PFSK-1 (cell line): ENCODE measurements at regions not wholly inside any gene's neighbourhood (a gene's known extent, or its start where the extent isn't known, plus 50 kb on each side); places are given as distances from the start of the nearest gene placed in this dataset.

Experiments
- FOXP2 ChIP-seq: optimal IDR thresholded peaks from 2 replicates; pipeline ENCODE3; 2011; ENCODE audit warnings: borderline replicate concordance, control low read depth, inconsistent platforms; ENCODE audit not compliant: insufficient read depth; ENCODE audit errors: extremely low read length, extremely low read depth
- POLR2AphosphoS5 ChIP-seq: IDR thresholded peaks from 2 replicates; pipeline ENCODE4 v1.6.1; 2012; ENCODE audit warnings: low read depth, mild to moderate bottlenecking, control low read depth, low read length, moderate library complexity
- SIN3A ChIP-seq: IDR thresholded peaks from 2 replicates; pipeline ENCODE4 v1.6.1; 2012; ENCODE audit warnings: mild to moderate bottlenecking, low read length, moderate library complexity, borderline replicate concordance; ENCODE audit not compliant: insufficient read depth
- TAF1 ChIP-seq: IDR thresholded peaks from 2 replicates; pipeline ENCODE4 v1.6.1; 2012; ENCODE audit warnings: low read length, control low read depth, borderline replicate concordance; ENCODE audit not compliant: insufficient read depth
- TF ChIP-seq, protein P1 (sequence below), 2 experiments: IDR thresholded peaks; 2 replicates each; pipeline versions ENCODE4 v1.6.1 to v1.8.0; 2011 to 2012; ENCODE audit warnings: low read depth in 2 of 2, low read length in 2 of 2, control low read depth in 1 of 2, inconsistent platforms in 1 of 2, mild to moderate bottlenecking in 1 of 2, moderate library complexity in 1 of 2; ENCODE audit not compliant: insufficient read depth in 1 of 2

DNA sequence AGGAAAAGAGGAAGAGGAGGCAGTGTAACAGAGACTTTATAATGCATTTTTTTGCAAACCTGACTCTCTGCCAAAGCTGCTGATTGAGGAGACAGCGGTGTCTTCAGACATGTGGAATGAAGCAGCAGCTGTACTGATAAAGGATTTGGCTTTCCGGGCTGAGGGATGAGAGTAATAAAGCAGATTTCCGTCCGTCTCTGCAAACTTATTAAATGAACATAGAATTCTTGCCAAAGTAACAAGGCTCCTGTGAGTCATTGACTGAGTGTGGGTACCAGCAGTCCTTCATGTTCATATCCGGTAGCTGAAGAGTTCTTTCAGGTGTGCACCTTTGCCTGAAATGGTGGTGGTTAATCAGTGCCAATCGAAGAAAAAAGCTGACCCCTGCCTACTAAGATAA lies 112.6 kb downstream of the LIG4 start:
- TF ChIP-seq, protein P1, sequence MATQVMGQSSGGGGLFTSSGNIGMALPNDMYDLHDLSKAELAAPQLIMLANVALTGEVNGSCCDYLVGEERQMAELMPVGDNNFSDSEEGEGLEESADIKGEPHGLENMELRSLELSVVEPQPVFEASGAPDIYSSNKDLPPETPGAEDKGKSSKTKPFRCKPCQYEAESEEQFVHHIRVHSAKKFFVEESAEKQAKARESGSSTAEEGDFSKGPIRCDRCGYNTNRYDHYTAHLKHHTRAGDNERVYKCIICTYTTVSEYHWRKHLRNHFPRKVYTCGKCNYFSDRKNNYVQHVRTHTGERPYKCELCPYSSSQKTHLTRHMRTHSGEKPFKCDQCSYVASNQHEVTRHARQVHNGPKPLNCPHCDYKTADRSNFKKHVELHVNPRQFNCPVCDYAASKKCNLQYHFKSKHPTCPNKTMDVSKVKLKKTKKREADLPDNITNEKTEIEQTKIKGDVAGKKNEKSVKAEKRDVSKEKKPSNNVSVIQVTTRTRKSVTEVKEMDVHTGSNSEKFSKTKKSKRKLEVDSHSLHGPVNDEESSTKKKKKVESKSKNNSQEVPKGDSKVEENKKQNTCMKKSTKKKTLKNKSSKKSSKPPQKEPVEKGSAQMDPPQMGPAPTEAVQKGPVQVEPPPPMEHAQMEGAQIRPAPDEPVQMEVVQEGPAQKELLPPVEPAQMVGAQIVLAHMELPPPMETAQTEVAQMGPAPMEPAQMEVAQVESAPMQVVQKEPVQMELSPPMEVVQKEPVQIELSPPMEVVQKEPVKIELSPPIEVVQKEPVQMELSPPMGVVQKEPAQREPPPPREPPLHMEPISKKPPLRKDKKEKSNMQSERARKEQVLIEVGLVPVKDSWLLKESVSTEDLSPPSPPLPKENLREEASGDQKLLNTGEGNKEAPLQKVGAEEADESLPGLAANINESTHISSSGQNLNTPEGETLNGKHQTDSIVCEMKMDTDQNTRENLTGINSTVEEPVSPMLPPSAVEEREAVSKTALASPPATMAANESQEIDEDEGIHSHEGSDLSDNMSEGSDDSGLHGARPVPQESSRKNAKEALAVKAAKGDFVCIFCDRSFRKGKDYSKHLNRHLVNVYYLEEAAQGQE (IDR thresholded peaks at IDR 0.05; ENCODE audit: insufficient read depth in 1 of 2, low read depth in 2 of 2, low read length in 2 of 2): no peak
- no peak for TF ChIP-seq SIN3A
- no peak for TF ChIP-seq TAF1
- TF ChIP-seq POLR2AphosphoS5: no peak
- TF ChIP-seq FOXP2: no peak

DNA sequence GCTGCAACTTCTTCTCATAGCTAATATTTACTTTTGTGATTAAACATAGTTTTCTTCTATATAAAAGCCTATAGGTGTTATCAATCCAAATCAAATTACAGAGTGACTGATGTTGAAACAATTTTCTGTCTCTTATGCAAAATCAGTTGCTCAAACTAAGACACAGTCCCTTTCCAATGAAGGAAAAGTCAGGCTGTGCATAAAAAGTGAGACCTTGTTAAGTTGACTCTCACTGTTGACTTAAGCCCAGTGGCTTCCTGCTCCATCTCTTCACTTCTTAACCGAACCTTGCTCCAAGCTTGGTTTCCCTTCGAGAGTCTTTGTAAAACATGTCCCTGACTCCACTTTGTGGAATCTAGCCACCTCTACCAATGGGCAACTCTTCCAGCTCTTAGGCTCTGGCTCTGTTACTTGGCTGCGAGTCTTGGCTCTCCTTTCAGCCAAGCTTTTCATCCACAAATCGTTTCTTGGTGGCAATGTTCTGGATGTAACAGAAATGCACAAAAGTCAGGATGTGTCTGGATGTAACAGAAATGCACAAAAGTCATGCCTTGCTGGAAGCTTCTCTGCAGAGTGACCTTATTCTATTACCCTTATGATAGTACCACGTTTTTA lies 118.9 kb downstream of the LIG4 start:
- TF ChIP-seq SIN3A (no peak), TAF1 (no peak), POLR2AphosphoS5 (no peak), FOXP2 (no peak)
- TF ChIP-seq, protein P1 (IDR thresholded peaks at IDR 0.05; ENCODE audit: insufficient read depth in 1 of 2, low read depth in 2 of 2, low read length in 2 of 2): no peak

DNA sequence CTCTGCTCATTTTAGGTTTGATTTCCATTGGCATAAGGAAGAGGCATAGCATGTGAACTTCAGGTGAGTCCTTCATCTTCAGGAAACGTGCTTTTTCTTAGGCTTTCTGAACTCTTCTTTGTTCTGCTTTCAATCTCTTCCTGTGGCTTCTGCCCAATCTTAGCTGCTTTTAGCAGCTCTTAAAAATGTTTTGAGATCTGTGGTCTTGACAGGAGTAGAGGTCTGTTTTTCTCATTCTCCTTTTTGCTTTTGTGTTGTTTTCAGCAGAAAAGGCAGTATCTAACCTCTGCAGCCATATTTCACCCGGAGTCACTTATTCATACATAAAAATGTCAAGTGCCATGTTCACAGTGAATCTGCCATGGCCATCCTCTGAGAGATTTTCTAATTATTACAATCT lies 120.3 kb downstream of the LIG4 start:
- no peak for TF ChIP-seq FOXP2
- no peak for TF ChIP-seq TAF1

DNA sequence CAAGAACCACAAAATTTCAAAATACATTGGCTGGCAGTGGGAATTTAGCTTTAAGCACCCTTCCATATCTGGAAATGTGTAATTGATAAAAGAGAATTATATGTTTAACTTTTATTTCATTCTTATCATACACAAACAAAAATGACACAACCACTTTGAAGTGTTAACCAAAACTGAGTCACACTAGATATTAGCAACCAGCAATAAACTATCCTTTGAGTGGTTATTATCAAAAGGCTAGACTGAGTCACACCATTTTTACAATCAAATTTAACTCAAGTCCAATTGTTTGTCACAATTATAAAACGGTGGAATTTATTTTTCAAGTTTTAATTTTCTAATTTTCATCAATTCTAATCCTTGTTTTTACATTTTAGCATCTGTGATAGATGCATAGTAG lies 121.7 kb downstream of the LIG4 start:
- no peak for TF ChIP-seq SIN3A

DNA sequence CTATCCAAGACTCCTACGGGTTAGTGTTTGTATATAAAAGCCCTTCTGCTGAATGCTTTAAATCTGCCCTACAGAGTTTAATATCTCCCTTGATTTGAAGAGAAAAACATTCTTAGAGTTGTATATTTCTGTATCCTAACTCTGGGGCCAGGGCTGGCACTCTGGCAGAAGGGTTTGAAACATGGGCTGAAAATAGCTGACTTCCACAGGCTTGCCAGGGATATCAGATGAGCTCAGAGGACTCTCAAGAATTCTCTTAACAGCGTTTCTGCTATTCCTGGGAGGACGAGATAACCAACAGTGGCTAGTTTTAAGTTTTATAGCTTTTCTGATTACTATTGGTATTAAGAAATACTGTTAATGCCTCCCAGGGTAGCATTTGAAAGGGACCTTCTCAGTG lies 127.5 kb downstream of the LIG4 start:
- no peak for TF ChIP-seq FOXP2

DNA sequence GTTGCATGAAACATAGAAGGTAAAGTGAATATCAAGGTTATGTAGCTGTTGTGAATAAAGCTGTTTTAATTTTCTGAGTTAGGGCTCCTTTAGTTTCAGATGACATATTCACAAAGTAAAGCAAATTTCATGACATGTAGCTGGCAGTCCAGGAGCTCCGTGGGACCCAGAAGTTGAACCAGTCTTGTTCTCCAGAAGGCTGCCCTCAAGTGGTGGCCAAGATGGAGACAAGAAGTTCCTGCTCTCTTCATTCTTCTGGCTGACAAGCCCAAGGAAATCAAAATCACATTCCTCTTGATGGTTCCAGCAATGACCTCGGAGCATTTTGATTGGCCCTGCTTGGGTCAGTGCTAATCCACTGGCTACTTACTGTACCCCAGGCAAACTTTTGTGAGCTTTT lies 128.7 kb downstream of the LIG4 start:
- TF ChIP-seq POLR2AphosphoS5 (no peak), FOXP2 (no peak), TAF1 (no peak), SIN3A (no peak)
- TF ChIP-seq, protein P1 (IDR thresholded peaks at IDR 0.05; ENCODE audit: insufficient read depth in 1 of 2, low read depth in 2 of 2, low read length in 2 of 2): no peak

DNA sequence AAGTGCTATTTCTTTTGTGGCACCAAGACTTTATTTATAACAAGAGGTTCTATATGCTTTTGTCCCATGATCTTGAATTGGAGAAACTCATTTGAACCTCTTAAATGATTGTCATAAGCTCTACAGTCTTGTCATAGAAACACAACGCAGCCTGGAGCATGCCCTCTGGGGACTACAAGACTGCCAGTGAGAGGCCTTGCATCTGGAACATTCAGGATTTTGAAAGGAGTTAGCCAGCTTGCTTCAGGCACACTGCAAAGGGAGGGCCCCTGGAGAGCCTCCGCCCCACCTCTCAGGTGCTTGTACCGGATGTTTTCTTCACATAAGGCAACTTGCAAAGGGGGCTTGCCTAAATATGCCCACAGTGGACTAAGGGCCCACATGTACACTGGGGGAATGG lies 130.5 kb downstream of the LIG4 start:
- TF ChIP-seq POLR2AphosphoS5: no peak
- no peak for TF ChIP-seq FOXP2
- TF ChIP-seq SIN3A: no peak
- no peak for TF ChIP-seq TAF1
- TF ChIP-seq, protein P1 (IDR thresholded peaks at IDR 0.05; ENCODE audit: insufficient read depth in 1 of 2, low read depth in 2 of 2, low read length in 2 of 2): no peak
